ENCODE measurements at regions not wholly inside any gene's neighbourhood (a gene's known extent, or its start where the extent isn't known, plus 50 kb on each side); places are given as distances from the start of the nearest gene placed in this dataset.

DNA sequence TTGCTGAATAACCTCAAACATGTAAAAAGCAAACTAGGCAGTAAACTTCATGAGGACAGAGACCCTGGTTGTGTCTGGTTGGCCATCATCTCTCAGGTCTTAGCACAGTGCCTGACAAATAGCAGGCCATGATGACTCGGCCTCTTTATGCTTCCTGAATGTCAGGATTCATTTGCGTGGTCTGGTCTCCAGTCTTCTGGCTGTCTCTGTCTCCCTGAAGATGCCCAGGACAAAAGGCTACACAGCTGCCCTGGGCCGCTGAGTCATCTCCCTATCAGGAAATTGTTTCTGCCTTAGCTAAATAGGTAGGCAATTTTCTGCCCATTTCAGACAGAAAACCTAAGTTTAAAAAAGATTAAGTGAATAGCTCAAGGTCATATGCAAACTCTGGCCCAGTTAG is 84.1 kb upstream of the FNDC3A start:
- no peak for ATAC-seq
- DNase-seq: peak; percentile 14

DNA sequence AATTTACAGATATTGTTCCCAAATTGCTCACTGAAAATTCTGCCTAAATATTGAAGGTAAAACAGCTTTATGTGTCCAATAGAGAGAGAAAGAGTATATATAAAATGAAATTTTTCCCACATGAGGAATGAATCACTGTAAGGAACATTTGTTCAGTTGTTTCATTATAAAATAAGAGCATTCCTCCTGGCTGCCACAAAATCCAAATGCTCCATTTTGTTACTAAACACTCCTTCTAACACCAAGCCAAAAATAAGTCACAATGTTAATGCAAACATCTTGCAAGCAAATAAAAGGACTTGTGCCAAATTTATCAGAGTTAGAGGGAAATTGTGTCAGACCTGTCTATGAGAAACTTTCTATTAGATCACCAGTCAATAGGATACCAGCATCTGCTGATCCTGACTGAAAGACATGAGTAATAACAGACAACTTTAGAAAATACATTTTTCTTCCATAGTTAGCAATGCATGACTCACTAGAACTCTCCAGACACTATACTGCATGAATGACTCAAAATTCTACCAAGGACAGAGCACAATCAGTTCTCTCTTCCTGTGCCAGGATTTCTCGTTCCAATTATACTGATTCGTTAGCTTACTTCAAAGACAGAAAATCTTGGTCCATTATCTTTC is 83.5 kb upstream of the FNDC3A start:
- DNase-seq (no peak), ATAC-seq (peak; percentile 97)

DNA sequence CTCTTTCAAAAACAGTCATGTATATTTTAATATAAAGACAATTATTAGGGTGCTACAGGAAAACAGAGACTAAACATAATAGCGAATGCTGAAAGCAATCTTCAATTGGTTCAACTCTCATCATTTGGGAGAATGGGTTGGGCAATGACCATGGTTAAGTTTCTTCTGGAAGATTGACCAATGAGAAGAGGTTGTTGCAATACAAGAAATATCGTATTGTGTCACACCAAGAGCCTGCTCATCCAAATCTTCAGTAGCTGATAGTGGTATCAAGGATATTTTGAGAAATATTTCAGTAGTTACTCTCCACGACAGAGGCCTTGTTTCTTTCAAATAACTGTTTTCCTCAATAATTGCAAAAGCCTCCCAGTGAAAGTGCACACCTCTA is 83.0 kb upstream of the FNDC3A start:
- DNase-seq: no peak
- ATAC-seq: peak; percentile 2

GRCh38 chr13:48896312-48896711 is 79.4 kb upstream of the FNDC3A start:
- ATAC-seq: no peak
- DNase-seq: no peak

GRCh38 chr13:48901781-48902180 is 73.9 kb upstream of the FNDC3A start:
- no peak for DNase-seq
- ATAC-seq: no peak

- DNase-seq (no peak), ATAC-seq (no peak)
Observed at GRCh38 chr13:48902368-48902767, 73.3 kb upstream of the FNDC3A start.

DNA sequence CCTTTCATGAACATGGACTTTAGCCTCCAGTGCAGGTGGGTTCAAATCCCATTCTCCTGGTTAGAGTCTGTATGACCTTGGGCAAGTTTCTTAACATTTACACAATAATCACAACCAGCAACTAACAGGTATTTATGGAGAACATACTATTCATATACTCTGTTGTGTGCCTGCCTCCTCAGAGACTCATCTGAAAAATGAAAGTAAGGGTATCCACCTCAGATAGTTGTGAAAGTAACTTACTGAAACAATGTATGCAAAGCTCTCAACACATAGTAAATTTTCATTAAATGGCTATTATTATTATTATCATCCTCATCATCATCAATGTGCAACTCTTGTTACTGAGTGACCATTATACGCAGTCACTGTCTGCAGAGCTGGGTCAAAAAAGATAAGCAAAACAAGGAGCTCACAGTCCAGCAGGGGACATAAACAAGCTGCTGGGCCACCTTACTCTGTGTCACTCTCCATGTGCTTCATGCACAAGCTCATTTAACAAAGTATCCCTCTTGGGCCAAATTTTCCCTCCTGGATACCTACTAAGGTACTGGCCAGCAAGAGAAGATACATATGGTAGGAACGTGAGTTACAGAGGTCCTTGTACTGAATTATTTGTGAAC is 70.9 kb upstream of the FNDC3A start:
- no peak for ATAC-seq
- DNase-seq: no peak

DNA sequence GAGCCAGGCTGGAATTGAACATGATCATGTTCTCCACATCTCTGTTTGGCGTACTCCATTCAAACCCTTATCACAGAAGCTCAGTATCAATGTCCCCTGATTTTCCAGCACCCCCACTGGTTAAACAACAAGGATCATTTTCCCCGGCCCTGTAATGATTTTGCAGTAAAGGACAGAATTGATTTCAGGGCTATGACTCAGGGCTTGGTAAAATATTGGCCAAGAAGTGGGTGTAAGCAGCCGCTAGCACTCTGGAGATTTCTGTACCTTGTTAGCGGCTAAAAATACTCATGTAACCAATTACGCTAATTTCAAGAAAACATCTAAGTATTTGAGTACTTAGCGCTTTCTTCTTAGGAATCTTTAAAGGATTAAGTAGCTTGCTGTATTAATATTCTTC is 69.5 kb upstream of the FNDC3A start:
- DNase-seq: no peak
- no peak for ATAC-seq

- ATAC-seq (no peak), DNase-seq (no peak)
Observed at GRCh38 chr13:48908381-48909055, 67.2 kb upstream of the FNDC3A start.

DNA sequence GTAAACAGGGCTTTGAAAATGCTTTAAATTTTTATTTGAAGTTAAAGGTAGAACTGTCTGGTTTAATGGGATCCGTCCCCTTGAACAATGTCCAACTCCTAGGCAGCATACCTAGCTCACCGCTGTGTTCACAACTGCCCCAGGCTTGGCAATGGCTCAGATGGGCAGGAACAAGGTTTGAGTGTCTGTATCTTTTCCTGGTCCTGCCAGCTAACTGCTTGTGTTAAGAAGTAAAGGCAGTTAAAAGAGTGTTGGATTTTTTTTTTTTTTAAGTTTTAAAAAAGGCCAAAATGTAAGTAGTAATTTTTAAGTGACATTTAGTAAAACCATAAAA is 66.7 kb upstream of the FNDC3A start:
- DNase-seq: no peak
- no peak for ATAC-seq

GRCh38 chr13:48910686-48911085 is 65.0 kb upstream of the FNDC3A start:
- DNase-seq (no peak), ATAC-seq (no peak)

DNA sequence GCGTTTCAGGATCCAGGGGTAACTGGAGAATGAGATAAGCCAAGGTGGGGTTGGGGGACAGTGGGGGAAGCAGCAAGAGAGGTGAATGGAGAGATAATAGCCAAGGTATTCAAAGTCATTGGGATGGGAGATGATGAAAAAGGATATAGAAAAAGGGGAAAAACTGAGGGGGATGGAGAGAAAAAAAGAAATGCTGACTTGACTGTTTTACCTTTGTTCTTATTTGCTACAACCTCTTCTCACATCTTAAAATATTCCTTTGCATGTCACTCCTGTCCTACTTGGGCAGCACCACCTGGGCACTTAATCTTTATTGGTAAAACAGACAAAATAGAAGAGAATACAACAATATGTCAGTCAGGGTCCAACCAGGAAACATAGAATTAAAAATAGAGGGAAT is 56.0 kb upstream of the FNDC3A start:
- DNase-seq (no peak), ATAC-seq (no peak)

DNA sequence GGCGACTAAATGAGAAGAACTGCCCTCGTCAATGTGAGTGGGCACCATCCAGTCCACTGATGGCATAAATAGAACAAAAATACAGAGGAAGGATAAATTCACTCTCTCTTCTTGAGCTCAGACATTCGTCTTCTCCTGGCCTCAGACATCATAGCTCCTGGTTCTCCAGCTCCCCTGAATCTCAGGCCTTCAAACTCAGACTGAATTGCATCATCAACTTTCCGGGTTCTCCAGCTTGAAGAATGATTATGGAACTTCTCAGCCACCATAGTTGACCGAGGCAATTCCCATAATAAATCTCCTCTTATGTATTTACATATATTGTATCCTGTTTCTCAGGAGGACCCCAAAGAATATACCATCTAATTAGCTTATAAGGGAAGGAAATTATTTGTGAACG is 55.0 kb upstream of the FNDC3A start:
- ATAC-seq: no peak
- DNase-seq: no peak

DNA sequence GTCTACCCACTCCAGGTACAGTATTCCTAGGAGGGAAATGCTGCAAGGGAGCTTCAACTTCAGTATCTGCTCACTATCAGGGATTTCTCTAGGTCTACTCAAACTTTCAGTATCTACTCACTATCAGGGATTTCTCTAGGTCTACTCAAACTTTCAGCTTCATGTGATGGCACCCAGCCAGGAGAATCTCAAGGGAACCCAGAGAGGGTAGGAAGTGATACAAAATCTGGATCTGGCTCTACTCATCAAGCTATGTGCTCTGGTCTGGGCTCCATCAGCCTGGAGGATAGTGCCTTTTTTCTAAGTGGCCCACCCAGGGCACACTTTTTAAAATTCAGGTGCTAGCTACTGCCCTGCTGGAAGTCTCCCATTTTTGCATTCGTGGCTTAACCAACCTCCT is 52.3 kb upstream of the FNDC3A start:
- DNase-seq: no peak
- no peak for ATAC-seq

- no peak for DNase-seq
- ATAC-seq: no peak
Observed at GRCh38 chr13:48925001-48925400, 50.7 kb upstream of the FNDC3A start.

All from stimulated activated naive CD8-positive, alpha-beta T cell treated with anti-CD3 and anti-CD28 coated beads, Interleukin-15, Interleukin-2, amounts not matched to agents 100 U/mL and 50 U/mL, for 24 hours (primary cell).